Muscle of leg (tissue), 3 donors: ENCODE measurements at regions not wholly inside any gene's neighbourhood (a gene's known extent, or its start where the extent isn't known, plus 50 kb on each side); places are given as distances from the start of the nearest gene placed in this dataset.

ENCODE experiments used
- DNase-seq: peaks from one replicate; pipeline ENCODE4 v3.0.0; 2013
- H3K27ac ChIP-seq: one replicate; pipeline ENCODE4 v1.5.1; 2013; ENCODE audit warnings: mild to moderate bottlenecking, low read length, control low read depth
- H3K27me3 ChIP-seq: one replicate; pipeline ENCODE4 v1.6.1; 2013; ENCODE audit warnings: low read length; ENCODE audit not compliant: control insufficient read depth, insufficient read depth
- H3K36me3 ChIP-seq: one replicate; pipeline ENCODE4 v1.6.1; 2013; ENCODE audit warnings: low read length; ENCODE audit not compliant: control insufficient read depth, insufficient read depth
- H3K4me1 ChIP-seq: one replicate; pipeline ENCODE4 v1.6.1; 2013; ENCODE audit warnings: low read length; ENCODE audit not compliant: control insufficient read depth, insufficient read depth
- H3K4me3 ChIP-seq: one replicate; pipeline ENCODE4 v1.5.1; 2013; ENCODE audit warnings: low read length, control low read depth
- H3K9me3 ChIP-seq: replicated peaks from 2 replicates; pipeline ENCODE4 v1.6.1; 2013; ENCODE audit warnings: low read depth, low read length; ENCODE audit not compliant: control insufficient read depth
- WGBS: methylation state at CpG from one replicate; pipeline ENCODE4 v1.1.5; 2013; ENCODE audit warnings: missing lambda C conversion rate; ENCODE audit not compliant: insufficient coverage; 5-methylcytosine and 5-hydroxymethylcytosine counted together

DNA sequence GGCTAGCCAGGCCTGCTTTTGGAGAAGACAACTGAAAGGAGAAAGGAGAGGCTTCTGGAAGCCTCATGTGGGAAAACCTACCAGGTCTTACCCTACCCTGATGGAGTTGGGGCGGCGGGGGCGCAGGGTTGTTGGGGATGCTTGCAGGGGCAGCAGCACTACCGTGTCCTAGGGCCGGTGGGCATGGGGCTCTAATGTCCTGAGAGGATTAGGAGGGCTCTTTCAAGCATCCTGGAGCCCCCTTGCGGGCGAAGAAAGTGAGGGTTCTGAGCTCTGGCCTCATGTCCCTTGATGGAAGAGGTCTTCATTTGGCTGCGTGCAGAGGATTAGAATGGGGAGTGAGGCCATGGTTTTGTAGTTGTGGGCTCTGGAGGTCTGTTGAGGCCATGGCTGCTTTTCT is 86.9 kb upstream of the PITX1 start:
- Histone ChIP-seq H3K9me3 (no peaks in the 10 kb centered on the region), H3K4me1 (peaks cover 4% of the 10 kb centered on the region), H3K36me3 (no peaks in the 10 kb centered on the region), H3K4me3 (no peak overlapping the region), H3K27ac (no peak overlapping the region), H3K27me3 (no peaks in the 10 kb centered on the region)
- DNase-seq: no peak
- 98% methylated on average over 5 of the region's 8 CpGs for WGBS

DNA sequence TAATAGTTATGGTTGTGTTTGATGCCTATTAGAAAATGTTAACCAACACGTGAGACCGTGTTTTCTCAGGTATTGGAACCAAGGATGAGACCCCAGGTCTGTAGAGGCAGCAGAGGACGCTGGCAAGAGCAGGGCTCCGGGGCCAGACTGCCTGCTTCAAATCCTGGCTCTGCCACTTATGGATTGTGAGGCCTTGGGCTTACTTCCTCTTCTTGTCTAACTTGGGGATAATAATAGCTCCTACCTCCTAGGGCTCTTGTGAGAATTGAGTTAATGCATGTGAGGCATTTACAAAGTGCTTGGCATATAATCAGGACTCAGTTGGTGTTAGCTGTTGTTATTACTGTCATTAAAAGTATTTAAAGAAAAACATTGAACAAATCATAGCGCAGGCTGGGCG is 85.5 kb upstream of the PITX1 start:
- no peaks in the 10 kb centered on the region for H3K9me3 ChIP-seq
- H3K36me3 ChIP-seq: no peaks in the 10 kb centered on the region
- H3K27me3 ChIP-seq: no peaks in the 10 kb centered on the region
- H3K27ac ChIP-seq: no peak overlapping the region
- H3K4me1 ChIP-seq: peaks cover 5% of the 10 kb centered on the region
- 86% methylated on average over 5 of the region's 6 CpGs for WGBS
- peak; percentile 25 for DNase-seq
- no peak overlapping the region for H3K4me3 ChIP-seq

DNA sequence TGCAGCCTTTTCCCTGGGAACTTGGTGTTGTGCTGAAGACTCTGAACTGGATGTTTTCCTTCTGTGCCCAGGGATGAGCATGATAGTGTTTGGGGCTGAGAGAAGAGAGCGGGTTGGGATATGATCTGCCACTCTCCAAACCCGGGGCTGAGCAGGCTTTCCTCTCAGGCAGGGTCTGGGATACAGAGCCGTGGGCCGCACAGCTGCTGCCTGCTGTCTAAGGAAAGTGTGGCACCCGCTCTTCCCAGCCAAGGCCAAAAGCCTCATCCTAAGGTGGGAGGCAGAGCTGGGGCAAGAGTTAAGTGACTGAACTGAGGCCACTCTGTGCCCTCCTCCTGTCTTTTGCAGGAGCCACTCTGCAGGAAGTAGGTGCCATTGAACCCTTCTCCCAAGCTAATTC is 83.6 kb upstream of the PITX1 start:
- no peak overlapping the region for H3K4me3 ChIP-seq
- no peaks in the 10 kb centered on the region for H3K9me3 ChIP-seq
- no peak overlapping the region for H3K27ac ChIP-seq
- DNase-seq: no peak
- WGBS: 83% methylated on average over 1 of the region's 5 CpGs
- H3K27me3 ChIP-seq: no peaks in the 10 kb centered on the region
- H3K36me3 ChIP-seq: no peaks in the 10 kb centered on the region
- H3K4me1 ChIP-seq: peaks cover 15% of the 10 kb centered on the region

DNA sequence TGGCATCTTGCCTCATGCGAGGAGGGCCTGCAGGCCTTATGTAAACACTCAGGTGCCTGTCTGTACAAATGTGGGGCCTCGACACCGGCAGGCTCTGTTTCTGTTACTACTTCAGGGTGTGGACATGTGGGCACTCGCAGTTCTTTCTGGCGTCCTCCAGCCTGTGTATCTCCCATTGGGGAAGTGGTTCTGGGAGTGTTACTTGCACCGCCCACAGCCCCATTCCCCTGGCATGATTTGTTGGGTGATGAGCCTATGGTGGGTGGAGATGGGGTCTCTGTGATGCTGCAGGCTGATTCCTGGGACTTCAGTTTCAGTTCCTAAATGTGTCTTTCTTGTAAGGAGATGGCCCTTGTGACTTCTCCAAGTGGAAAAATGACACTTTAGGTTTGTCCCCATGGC is 82.1 kb upstream of the PITX1 start:
- H3K4me3 ChIP-seq: no peak overlapping the region
- H3K9me3 ChIP-seq: no peaks in the 10 kb centered on the region
- H3K36me3 ChIP-seq: no peaks in the 10 kb centered on the region
- H3K27me3 ChIP-seq: peaks cover 2% of the 10 kb centered on the region
- 71% methylated on average over 5 of the region's 6 CpGs for WGBS
- peak; percentile 70 for DNase-seq
- H3K4me1 ChIP-seq: peaks cover 24% of the 10 kb centered on the region
- H3K27ac ChIP-seq: no peak overlapping the region

GRCh38 chr5:135115591-135115990 is 81.6 kb upstream of the PITX1 start:
- DNase-seq: no peak
- Histone ChIP-seq H3K36me3 (no peaks in the 10 kb centered on the region), H3K4me1 (peaks cover 24% of the 10 kb centered on the region), H3K27ac (no peak overlapping the region), H3K27me3 (peaks cover 7% of the 10 kb centered on the region), H3K9me3 (no peaks in the 10 kb centered on the region), H3K4me3 (no peak overlapping the region)
- no CpG with 5 or more reads among the region's 6 CpGs for WGBS

GRCh38 chr5:135114759-135115158 is 80.7 kb upstream of the PITX1 start:
- Histone ChIP-seq H3K4me3 (no peak overlapping the region), H3K27me3 (peaks cover 8% of the 10 kb centered on the region)
- no CpG with 5 or more reads among the region's 2 CpGs for WGBS

DNA sequence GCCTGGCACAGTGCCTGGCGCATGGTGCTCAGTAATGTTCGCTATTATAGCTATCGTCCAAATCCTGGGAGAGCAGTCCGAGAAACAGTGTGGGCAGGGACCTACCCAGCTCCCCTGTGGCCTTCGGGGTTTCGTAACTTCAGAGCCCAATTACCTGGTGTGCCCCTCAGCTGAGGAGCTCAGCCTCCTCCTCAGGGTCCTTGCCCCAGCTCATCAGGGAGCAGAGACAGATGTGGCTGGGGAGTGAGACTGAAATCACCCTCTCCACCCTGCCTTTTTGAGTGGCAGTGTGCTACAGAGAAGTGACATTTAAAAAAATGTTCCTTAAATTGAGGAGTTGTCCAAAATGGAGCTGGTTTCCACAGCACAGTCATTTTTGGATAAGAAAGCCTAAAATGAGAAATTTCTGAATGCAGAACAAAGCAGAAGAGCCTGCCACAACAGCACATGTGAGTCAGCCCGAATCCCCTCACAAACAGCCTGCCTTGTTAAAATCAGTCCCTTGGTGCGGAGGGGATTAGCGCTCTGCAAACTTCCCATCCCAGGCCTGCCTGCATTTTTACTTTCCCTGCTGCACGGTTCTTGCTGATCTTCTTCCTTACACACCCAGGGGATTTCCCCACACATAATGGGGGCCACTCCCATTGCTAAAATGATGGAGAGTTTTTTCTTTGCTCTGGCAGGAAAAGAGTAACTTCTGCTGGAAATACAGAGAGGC is 78.1 kb upstream of the PITX1 start:
- peak; percentile 96 for DNase-seq
- WGBS: 23% methylated on average over 4 of the region's 10 CpGs
- peaks cover 13% of the 10 kb centered on the region for H3K27me3 ChIP-seq

More at GRCh38 chr5:135114759-135115158, 80.7 kb upstream of the PITX1 start:
- H3K36me3 ChIP-seq: no peaks in the 10 kb centered on the region
- H3K9me3 ChIP-seq: no peaks in the 10 kb centered on the region
- H3K4me1 ChIP-seq: peaks cover 24% of the 10 kb centered on the region
- DNase-seq: no peak
- no peak overlapping the region for H3K27ac ChIP-seq

GRCh38 chr5:135110785-135111596 is 77.0 kb upstream of the PITX1 start:
- H3K4me3 ChIP-seq: no peak overlapping the region
- no peak for DNase-seq
- no peaks in the 10 kb centered on the region for H3K36me3 ChIP-seq
- H3K27me3 ChIP-seq: peaks cover 18% of the 10 kb centered on the region
- WGBS: 76% methylated on average over 8 of the region's 11 CpGs
- peaks cover 25% of the 10 kb centered on the region for H3K4me1 ChIP-seq
- H3K9me3 ChIP-seq: no peaks in the 10 kb centered on the region
- H3K27ac ChIP-seq: no peak overlapping the region

More for the DNA sequence above, 78.1 kb upstream of the PITX1 start:
- Histone ChIP-seq H3K27ac (no peak overlapping the region), H3K4me3 (no peak overlapping the region), H3K4me1 (peaks cover 24% of the 10 kb centered on the region), H3K9me3 (no peaks in the 10 kb centered on the region), H3K36me3 (no peaks in the 10 kb centered on the region)

DNA sequence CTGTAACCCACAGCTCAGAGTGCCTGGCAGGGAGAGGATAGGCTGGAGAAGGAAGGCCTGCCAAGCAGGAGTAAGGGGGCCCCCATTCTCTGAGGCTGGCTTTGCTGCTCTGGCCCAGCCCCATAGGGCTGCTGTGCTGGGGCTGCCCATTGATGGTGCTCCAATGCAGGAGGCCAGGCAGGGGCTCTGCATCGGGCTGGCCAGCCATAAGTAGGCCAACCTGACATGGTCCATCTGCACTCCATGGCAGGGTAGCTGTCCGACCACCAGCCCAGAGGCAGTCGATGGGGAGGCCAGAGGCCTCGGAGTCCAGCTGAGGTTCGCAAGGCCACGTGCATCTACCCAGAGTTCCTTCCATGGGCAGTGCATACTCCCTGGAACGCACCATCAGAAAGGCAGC is 75.0 kb upstream of the PITX1 start:
- Histone ChIP-seq H3K9me3 (no peaks in the 10 kb centered on the region), H3K4me1 (peaks cover 17% of the 10 kb centered on the region), H3K4me3 (no peak overlapping the region), H3K27me3 (peaks cover 18% of the 10 kb centered on the region), H3K36me3 (no peaks in the 10 kb centered on the region), H3K27ac (no peak overlapping the region)
- no peak for DNase-seq
- 97% methylated on average over 7 of the region's 7 CpGs for WGBS

DNA sequence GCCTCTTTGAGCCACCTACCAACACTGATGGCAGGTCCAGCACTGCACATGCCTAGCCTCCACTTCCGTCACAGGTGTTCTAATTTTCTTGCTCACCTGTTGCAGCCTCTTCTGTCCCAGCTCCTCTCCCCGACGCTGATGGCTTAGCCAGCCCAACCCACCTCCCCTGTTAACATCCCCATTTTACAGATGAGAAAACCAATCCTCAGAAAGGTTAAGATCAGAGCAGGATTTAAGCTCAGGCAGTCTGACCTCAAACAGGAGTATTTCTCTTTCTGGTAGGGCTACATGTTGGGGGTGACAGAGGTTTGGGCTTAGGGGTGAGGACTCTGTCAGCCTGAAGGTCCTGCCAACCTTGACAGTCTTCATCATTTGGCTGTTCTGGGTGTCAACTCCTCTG is 74.5 kb upstream of the PITX1 start:
- WGBS: 100% methylated on average over 3 of the region's 3 CpGs
- Histone ChIP-seq H3K9me3 (no peaks in the 10 kb centered on the region), H3K36me3 (no peaks in the 10 kb centered on the region), H3K4me1 (peaks cover 15% of the 10 kb centered on the region), H3K27me3 (peaks cover 18% of the 10 kb centered on the region), H3K27ac (no peak overlapping the region), H3K4me3 (no peak overlapping the region)
- no peak for DNase-seq
